HUES64 (cell line): ENCODE measurements at regions not wholly inside any gene's neighbourhood (a gene's known extent, or its start where the extent isn't known, plus 50 kb on each side); places are given as distances from the start of the nearest gene placed in this dataset.

ENCODE experiments used
- H3K27ac ChIP-seq: 2 replicates; pipeline ENCODE4 v1.7.0; 2013; ENCODE audit warnings: low read depth, low read length, inconsistent platforms
- H3K27me3 ChIP-seq: 2 replicates; pipeline ENCODE4 v1.6.1; 2013; ENCODE audit warnings: mild to moderate bottlenecking, low read length; ENCODE audit not compliant: insufficient read depth
- H3K36me3 ChIP-seq: 2 replicates; pipeline ENCODE4 v1.6.1; 2013; ENCODE audit warnings: mild to moderate bottlenecking, low read length; ENCODE audit not compliant: insufficient read depth
- H3K4me1 ChIP-seq: 2 replicates; pipeline ENCODE4 v1.6.1; 2013; ENCODE audit warnings: mild to moderate bottlenecking, low read length, moderate library complexity; ENCODE audit not compliant: insufficient read depth
- H3K4me3 ChIP-seq: 2 replicates; pipeline ENCODE4 v1.5.1; 2013; ENCODE audit warnings: mild to moderate bottlenecking, low read length, moderate library complexity
- H3K9ac ChIP-seq: 2 replicates; pipeline ENCODE4 v1.6.1; 2013; ENCODE audit warnings: mild to moderate bottlenecking, low read depth, low read length
- H3K9me3 ChIP-seq: 2 replicates; pipeline ENCODE4 v1.6.1; 2013; ENCODE audit warnings: low read depth, low read length; ENCODE audit not compliant: insufficient read depth
- WGBS: fragments of 150-250, 120-280 bp; methylation state at CpG from one replicate; pipeline ENCODE4 v1.1.7; 2013; ENCODE audit warnings: missing lambda C conversion rate; 5-methylcytosine and 5-hydroxymethylcytosine counted together

DNA sequence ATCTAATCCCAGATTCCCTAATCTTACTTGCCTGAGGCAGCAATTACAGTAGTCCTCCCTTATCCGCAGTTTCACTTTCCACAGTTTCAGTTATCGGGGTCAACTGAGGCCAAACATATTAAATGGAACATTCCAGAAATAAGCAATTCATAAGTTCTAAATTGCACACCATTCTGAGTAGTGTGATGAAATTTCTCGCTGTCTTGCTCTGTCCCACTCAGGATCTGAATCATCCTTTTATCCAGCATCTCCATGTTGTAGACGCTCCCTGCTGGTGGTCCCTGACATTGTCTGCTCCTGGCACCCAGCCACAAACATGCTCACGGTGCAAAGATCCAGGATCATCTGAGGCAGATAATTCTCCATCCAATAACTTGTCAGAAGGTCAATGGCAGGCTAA lies 128.7 kb upstream of the CXCL12 start:
- no peaks in the 10 kb centered on the region for H3K36me3 ChIP-seq
- no peaks in the 10 kb centered on the region for H3K4me1 ChIP-seq
- no peaks in the 10 kb centered on the region for H3K27me3 ChIP-seq
- no peak overlapping the region for H3K9ac ChIP-seq
- H3K27ac ChIP-seq, result no peak overlapping the region
- 83% methylated on average over 5 of the region's 5 CpGs for WGBS
- H3K4me3 ChIP-seq, result no peak overlapping the region
- H3K9me3 ChIP-seq, result no peaks in the 10 kb centered on the region

- no peaks in the 10 kb centered on the region for H3K36me3 ChIP-seq
- no peaks in the 10 kb centered on the region for H3K4me1 ChIP-seq
- no peak overlapping the region for H3K4me3 ChIP-seq
- H3K27me3 ChIP-seq, result no peaks in the 10 kb centered on the region
- H3K9ac ChIP-seq, result no peak overlapping the region
- H3K27ac ChIP-seq, result no peak overlapping the region
- H3K9me3 ChIP-seq, result no peaks in the 10 kb centered on the region
- WGBS, result 98% methylated on average over 6 of the region's 6 CpGs
Observed at GRCh38 chr10:44516891-44517290, 132.0 kb upstream of the CXCL12 start.

DNA sequence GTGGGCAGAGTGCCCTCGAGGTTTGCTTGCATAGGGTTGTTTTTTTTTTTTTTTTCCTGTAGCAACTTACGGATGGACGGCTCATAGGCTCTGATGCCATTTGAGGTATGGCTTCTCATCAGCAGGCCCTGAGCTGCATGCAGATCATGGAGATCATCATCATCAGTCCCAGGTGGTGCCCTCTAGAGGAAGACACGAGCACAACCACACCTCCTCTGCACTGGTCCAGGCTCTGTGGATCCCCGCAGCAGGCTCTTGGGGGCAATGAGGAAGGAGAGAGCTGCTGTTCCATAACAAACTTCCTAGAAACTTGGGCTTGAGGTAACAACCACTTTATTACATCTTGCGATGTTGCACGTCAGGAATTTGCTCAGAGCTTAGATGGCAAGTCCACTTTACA lies 132.7 kb upstream of the CXCL12 start:
- Histone ChIP-seq H3K36me3 (no peaks in the 10 kb centered on the region), H3K4me1 (no peaks in the 10 kb centered on the region), H3K27me3 (no peaks in the 10 kb centered on the region), H3K27ac (no peak overlapping the region), H3K9ac (no peak overlapping the region), H3K9me3 (no peaks in the 10 kb centered on the region), H3K4me3 (no peak overlapping the region)
- WGBS, result 75% methylated on average over 7 of the region's 7 CpGs

- Histone ChIP-seq H3K9me3 (no peaks in the 10 kb centered on the region), H3K27ac (no peak overlapping the region), H3K36me3 (no peaks in the 10 kb centered on the region), H3K27me3 (no peaks in the 10 kb centered on the region), H3K4me3 (no peak overlapping the region), H3K9ac (no peak overlapping the region), H3K4me1 (no peaks in the 10 kb centered on the region)
- WGBS, result 100% methylated on average over 1 of the region's 2 CpGs
Observed at GRCh38 chr10:44519361-44519760, 134.5 kb upstream of the CXCL12 start.

- no peaks in the 10 kb centered on the region for H3K36me3 ChIP-seq
- H3K27me3 ChIP-seq, result no peaks in the 10 kb centered on the region
- no peak overlapping the region for H3K4me3 ChIP-seq
- WGBS, result 98% methylated on average over 2 of the region's 2 CpGs
- H3K4me1 ChIP-seq, result no peaks in the 10 kb centered on the region
- no peak overlapping the region for H3K27ac ChIP-seq
- no peaks in the 10 kb centered on the region for H3K9me3 ChIP-seq
- no peak overlapping the region for H3K9ac ChIP-seq
Observed at GRCh38 chr10:44520651-44521050, 135.8 kb upstream of the CXCL12 start.

DNA sequence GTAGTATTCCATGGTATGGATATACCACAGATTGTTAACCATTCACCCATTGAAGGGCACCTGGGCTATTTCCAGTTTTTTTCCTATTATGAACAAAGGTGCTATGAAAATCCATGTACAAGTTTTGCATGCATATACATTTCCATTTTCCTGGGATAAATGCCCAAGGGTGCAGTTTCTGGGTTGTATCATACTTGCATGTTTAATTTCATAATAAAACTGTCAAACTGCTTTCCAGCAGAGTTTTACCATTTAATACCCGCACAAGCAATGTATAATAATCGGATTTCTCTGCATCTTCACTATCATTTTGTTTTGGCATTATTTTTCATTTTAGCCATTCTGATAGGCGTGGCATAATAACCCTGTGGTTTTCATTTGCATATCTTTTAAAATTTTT lies 154.3 kb upstream of the CXCL12 start:
- H3K36me3 ChIP-seq, result no peaks in the 10 kb centered on the region
- no peak overlapping the region for H3K27ac ChIP-seq
- 95% methylated on average over 3 of the region's 3 CpGs for WGBS
- H3K4me1 ChIP-seq, result no peaks in the 10 kb centered on the region
- H3K9me3 ChIP-seq, result no peaks in the 10 kb centered on the region
- no peaks in the 10 kb centered on the region for H3K27me3 ChIP-seq
- H3K9ac ChIP-seq, result no peak overlapping the region
- H3K4me3 ChIP-seq, result no peak overlapping the region

GRCh38 chr10:44552726-44553125 lies 167.8 kb upstream of the CXCL12 start:
- no peaks in the 10 kb centered on the region for H3K36me3 ChIP-seq
- H3K27me3 ChIP-seq, result no peaks in the 10 kb centered on the region
- H3K4me3 ChIP-seq, result no peak overlapping the region
- peaks cover 10% of the 10 kb centered on the region; the same call in 1 of the 2 replicates for H3K9me3 ChIP-seq
- H3K4me1 ChIP-seq, result no peaks in the 10 kb centered on the region
- no peak overlapping the region for H3K9ac ChIP-seq
- H3K27ac ChIP-seq, result no peak overlapping the region
- 98% methylated on average over 8 of the region's 8 CpGs for WGBS

DNA sequence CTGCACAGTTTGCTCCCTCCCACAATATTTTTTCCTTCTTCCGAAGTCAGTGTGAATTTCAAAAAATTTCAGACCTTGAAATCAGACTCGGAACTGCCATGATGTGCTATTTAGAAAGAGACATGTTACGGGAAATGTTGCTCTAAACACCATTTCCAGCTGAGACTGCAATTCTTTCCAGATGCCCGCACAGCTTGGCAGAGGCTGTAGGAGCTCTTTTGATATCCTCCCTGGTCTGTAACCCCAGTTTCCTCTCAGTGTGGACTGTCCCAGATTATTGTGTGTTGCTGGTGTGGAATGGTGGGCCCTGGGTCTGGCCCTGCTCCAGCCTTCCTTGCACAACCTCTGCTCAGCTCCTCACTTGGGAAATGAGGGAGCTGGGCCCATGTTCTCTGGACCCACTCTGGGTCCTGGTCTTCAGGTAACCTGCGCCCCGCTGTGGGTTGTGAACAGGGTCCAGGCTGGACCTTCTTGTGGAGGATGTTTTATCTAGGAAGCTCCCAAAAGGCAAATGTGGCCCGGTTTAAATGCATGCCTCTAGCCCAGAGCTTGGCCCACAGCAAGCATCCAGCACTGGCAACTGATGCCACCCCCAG lies 172.8 kb upstream of the CXCL12 start:
- Histone ChIP-seq H3K9ac (no peak overlapping the region), H3K4me1 (no peaks in the 10 kb centered on the region), H3K36me3 (no peaks in the 10 kb centered on the region), H3K9me3 (no peaks in the 10 kb centered on the region), H3K27ac (no peak overlapping the region), H3K27me3 (no peaks in the 10 kb centered on the region), H3K4me3 (no peak overlapping the region)
- whole genome bisulfite sequencing, result 95% methylated on average over 7 of the region's 7 CpGs

DNA sequence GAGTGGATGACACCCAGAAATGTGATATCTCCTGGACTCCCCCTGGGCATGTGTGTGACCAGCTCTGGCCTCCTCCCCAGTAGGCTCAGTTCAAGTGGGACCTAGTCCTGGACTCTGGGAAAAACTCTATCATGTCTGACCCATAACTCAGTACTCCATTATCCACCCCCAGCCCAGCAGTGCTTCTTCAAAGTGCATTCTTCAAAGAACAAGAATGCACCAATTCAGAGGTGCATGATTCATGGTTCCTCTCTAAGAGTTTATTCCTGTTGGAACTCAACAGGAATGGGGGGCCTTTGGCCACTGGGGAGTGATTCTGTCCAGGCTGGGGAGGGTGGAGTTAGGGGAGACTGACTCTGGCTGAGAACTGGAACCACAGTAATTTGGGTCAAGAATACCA lies 173.6 kb upstream of the CXCL12 start:
- H3K27ac ChIP-seq, result no peak overlapping the region
- no peaks in the 10 kb centered on the region for H3K4me1 ChIP-seq
- no peaks in the 10 kb centered on the region for H3K36me3 ChIP-seq
- H3K9ac ChIP-seq, result no peak overlapping the region
- no peaks in the 10 kb centered on the region for H3K9me3 ChIP-seq
- H3K4me3 ChIP-seq, result no peak overlapping the region
- H3K27me3 ChIP-seq, result no peaks in the 10 kb centered on the region

- no peak overlapping the region for H3K9ac ChIP-seq
- H3K9me3 ChIP-seq, result no peaks in the 10 kb centered on the region
- 100% methylated on average over 1 of the region's 1 CpG for WGBS
- H3K27ac ChIP-seq, result no peak overlapping the region
- H3K4me1 ChIP-seq, result no peaks in the 10 kb centered on the region
- no peaks in the 10 kb centered on the region for H3K36me3 ChIP-seq
- H3K27me3 ChIP-seq, result no peaks in the 10 kb centered on the region
- no peak overlapping the region for H3K4me3 ChIP-seq
Observed at GRCh38 chr10:44564361-44564760, 179.5 kb upstream of the CXCL12 start.

DNA sequence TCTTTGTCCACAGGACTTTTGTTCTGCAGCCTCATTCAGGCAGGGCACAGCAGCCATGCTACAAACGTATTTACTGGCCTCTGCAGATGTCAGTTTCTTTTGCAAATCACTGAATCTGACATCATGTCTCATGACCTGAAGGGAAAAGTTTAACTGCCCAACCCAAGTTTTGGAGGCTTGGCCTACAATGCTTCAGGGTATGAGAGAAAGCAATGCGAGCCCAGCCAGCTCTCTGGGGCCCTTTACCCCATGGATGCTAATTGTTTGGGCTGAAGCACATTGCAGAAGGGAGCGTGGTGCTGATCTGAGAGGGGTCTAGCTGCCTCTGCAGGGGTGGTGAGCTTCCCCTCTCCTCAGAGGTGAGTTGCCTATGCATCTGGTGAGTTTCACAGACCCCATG lies 179.9 kb upstream of the CXCL12 start:
- Histone ChIP-seq H3K9ac (no peak overlapping the region), H3K4me3 (no peak overlapping the region), H3K4me1 (no peaks in the 10 kb centered on the region), H3K27ac (no peak overlapping the region), H3K36me3 (no peaks in the 10 kb centered on the region), H3K9me3 (no peaks in the 10 kb centered on the region), H3K27me3 (no peaks in the 10 kb centered on the region)
- WGBS, result 46% methylated on average over 2 of the region's 3 CpGs

DNA sequence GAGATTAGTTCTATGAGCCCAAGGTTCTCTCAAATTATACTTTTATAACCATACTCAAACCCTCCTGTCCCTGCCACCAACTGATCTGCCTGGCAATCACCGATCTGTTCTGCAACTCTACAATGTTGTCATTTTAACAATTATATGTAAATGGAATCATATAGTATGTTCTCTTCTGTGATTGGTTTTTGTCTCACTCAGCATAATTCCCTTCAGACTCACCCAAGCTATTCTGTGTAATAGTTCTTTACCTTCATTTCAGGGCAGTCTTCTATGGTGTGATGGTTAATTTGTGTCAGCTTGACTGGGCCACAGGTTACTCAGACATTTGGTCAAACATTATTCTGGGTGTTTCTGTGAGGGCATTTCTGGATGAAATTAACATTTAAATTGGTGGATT lies 181.9 kb upstream of the CXCL12 start:
- H3K4me3 ChIP-seq, result no peak overlapping the region
- no peaks in the 10 kb centered on the region for H3K4me1 ChIP-seq
- H3K27ac ChIP-seq, result no peak overlapping the region
- no peak overlapping the region for H3K9ac ChIP-seq
- H3K27me3 ChIP-seq, result no peaks in the 10 kb centered on the region
- H3K9me3 ChIP-seq, result no peaks in the 10 kb centered on the region
- 0% methylated on average over 1 of the region's 1 CpG for WGBS
- no peaks in the 10 kb centered on the region for H3K36me3 ChIP-seq
